ENCODE measurements at regions not wholly inside any gene's neighbourhood (a gene's known extent, or its start where the extent isn't known, plus 50 kb on each side); places are given as distances from the start of the nearest gene placed in this dataset.
"Not testable (repeated sequence)": the region's sequence is repeated elsewhere in the genome, so short reads cannot be mapped to it uniquely, and the experiment has no call there.

DNA sequence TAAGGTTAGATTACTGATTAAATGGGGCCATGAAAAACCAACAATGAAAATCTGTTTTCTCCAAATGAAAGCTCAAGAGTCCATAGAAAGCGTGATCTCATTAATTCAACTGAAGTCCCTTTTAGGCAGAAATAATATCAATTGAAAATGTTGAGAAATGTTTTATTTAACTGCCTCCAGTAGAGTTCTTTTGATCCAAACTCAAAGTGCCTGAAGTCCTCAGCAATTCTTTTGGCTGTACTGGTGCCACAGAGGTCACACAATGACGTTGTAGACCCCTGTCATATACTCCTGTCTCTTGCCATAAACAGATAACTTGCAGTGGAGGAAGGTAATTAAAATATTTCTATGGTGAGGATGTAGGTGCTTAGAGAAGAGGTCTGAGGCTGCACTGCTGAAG lies 1420.5 kb downstream of the CDH12 start:
- 49 to 57% (median 53%) methylated on average over 2 of the region's 2 CpGs for WGBS, 3 donors
- Histone ChIP-seq H3K4me1 (ENCODE audit: insufficient read depth) (no peaks in the 10 kb centered on the region), H3K9me3 (no peaks in the 10 kb centered on the region), H3K27ac (no peak overlapping the region), H3K36me3 (no peaks in the 10 kb centered on the region), H3K4me3 (no peak overlapping the region), H3K27me3 (no peaks in the 10 kb centered on the region)
- intact Hi-C loops (cut with DNase I), result no loop called here
- DNase-seq, result no peak
- TF ChIP-seq, protein P1, sequence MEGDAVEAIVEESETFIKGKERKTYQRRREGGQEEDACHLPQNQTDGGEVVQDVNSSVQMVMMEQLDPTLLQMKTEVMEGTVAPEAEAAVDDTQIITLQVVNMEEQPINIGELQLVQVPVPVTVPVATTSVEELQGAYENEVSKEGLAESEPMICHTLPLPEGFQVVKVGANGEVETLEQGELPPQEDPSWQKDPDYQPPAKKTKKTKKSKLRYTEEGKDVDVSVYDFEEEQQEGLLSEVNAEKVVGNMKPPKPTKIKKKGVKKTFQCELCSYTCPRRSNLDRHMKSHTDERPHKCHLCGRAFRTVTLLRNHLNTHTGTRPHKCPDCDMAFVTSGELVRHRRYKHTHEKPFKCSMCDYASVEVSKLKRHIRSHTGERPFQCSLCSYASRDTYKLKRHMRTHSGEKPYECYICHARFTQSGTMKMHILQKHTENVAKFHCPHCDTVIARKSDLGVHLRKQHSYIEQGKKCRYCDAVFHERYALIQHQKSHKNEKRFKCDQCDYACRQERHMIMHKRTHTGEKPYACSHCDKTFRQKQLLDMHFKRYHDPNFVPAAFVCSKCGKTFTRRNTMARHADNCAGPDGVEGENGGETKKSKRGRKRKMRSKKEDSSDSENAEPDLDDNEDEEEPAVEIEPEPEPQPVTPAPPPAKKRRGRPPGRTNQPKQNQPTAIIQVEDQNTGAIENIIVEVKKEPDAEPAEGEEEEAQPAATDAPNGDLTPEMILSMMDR (IDR thresholded peaks at IDR 0.05), result no peak
- TF ChIP-seq EP300 (IDR thresholded peaks at IDR 0.05) (no peak), POLR2A (IDR thresholded peaks at IDR 0.05) (no peak)

DNA sequence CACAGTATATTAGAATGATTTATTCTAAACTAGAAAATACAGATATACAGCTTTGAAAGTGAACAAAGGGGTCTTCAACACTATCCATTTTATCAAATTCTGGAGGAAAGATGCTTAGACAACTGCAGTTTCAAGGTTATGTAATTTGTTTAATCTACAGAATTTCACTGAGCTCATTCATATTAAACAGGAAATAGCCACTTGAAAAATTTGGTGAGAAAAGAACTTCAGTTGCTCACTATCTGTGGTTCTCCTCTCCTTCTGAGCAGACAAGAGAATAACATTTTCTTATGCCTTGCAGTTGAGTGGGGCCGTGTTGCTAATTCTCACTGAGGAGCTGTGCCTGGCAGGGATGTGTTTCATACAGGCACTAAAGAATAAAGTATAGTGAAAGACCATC lies 1428.2 kb downstream of the CDH12 start:
- TF ChIP-seq EP300 (IDR thresholded peaks at IDR 0.05) (no peak), POLR2A (IDR thresholded peaks at IDR 0.05) (no peak)
- TF ChIP-seq, protein P1 (IDR thresholded peaks at IDR 0.05), result no peak
- Histone ChIP-seq H3K36me3 (no peaks in the 10 kb centered on the region), H3K4me3 (no peak overlapping the region), H3K27ac (no peak overlapping the region), H3K27me3 (no peaks in the 10 kb centered on the region), H3K9me3 (no peaks in the 10 kb centered on the region), H3K4me1 (ENCODE audit: insufficient read depth) (no peaks in the 10 kb centered on the region)
- intact Hi-C loops (cut with DNase I), result no loop called here
- DNase-seq, result no peak
- WGBS, 3 donors, result 38 to 58% (median 45%) methylated on average over 1 of the region's 1 CpG

- TF ChIP-seq, protein P1 (IDR thresholded peaks at IDR 0.05), result no peak
- TF ChIP-seq POLR2A (IDR thresholded peaks at IDR 0.05) (no peak), EP300 (IDR thresholded peaks at IDR 0.05) (no peak)
- Histone ChIP-seq H3K9me3 (no peaks in the 10 kb centered on the region), H3K27me3 (no peaks in the 10 kb centered on the region), H3K4me1 (ENCODE audit: insufficient read depth) (no peaks in the 10 kb centered on the region), H3K4me3 (no peak overlapping the region), H3K36me3 (no peaks in the 10 kb centered on the region), H3K27ac (no peak overlapping the region)
- intact Hi-C loops (cut with DNase I), result no loop called here
- DNase-seq, result no peak
Observed at GRCh38 chr5:21419383-21419782, 1431.4 kb upstream of the CDH18 start.

GRCh38 chr5:21402089-21402488 lies 1414.1 kb upstream of the CDH18 start:
- H3K36me3 ChIP-seq; H3K27me3 ChIP-seq; H3K4me3 ChIP-seq; intact Hi-C loops (cut with DNase I); H3K27ac ChIP-seq; DNase-seq; H3K4me1 ChIP-seq (ENCODE audit: insufficient read depth); H3K9me3 ChIP-seq: not testable (repeated sequence)

- intact Hi-C loops (cut with DNase I), result no loop called here
- TF ChIP-seq POLR2A (IDR thresholded peaks at IDR 0.05) (no peak), EP300 (IDR thresholded peaks at IDR 0.05) (no peak)
- TF ChIP-seq, protein P1 (IDR thresholded peaks at IDR 0.05), result no peak
- Histone ChIP-seq H3K27me3 (peaks cover 4% of the 10 kb centered on the region), H3K27ac (no peak overlapping the region), H3K36me3 (no peaks in the 10 kb centered on the region), H3K9me3 (no peaks in the 10 kb centered on the region), H3K4me1 (ENCODE audit: insufficient read depth) (no peaks in the 10 kb centered on the region), H3K4me3 (no peak overlapping the region)
- no peak for DNase-seq
- WGBS, 3 donors, result 53 to 66% (median 66%) methylated on average over 3 of the region's 3 CpGs
Observed at GRCh38 chr5:21398511-21398910, 1410.5 kb upstream of the CDH18 start.
